Skeletal muscle satellite cell (primary cell): ENCODE measurements at regions not wholly inside any gene's neighbourhood (a gene's known extent, or its start where the extent isn't known, plus 50 kb on each side); places are given as distances from the start of the nearest gene placed in this dataset.

ENCODE experiments used
- H3K27me3 ChIP-seq: 2 replicates; pipeline ENCODE4 v1.7.0; 2013; ENCODE audit warnings: low read length; ENCODE audit not compliant: control insufficient read depth, insufficient read depth
- H3K36me3 ChIP-seq: 2 replicates; pipeline ENCODE4 v1.7.0; 2013; ENCODE audit warnings: mild to moderate bottlenecking, control low read depth, low read length; ENCODE audit not compliant: insufficient read depth
- H3K4me1 ChIP-seq: 2 replicates; pipeline ENCODE4 v1.7.0; 2013; ENCODE audit warnings: low read length; ENCODE audit not compliant: control insufficient read depth, insufficient read depth
- H3K4me2 ChIP-seq: 2 replicates; pipeline ENCODE4 v1.7.0; 2013; ENCODE audit warnings: mild to moderate bottlenecking, low read length
- H3K4me3 ChIP-seq: 2 replicates; pipeline ENCODE4 v1.7.0; 2013; ENCODE audit warnings: low read length
- H3K9ac ChIP-seq: 2 replicates; pipeline ENCODE4 v1.7.0; 2013; ENCODE audit warnings: mild to moderate bottlenecking, low read depth, low read length, moderate library complexity
- H3K9me3 ChIP-seq: replicated peaks from 2 replicates; pipeline ENCODE4 v1.7.0; 2013; ENCODE audit warnings: mild to moderate bottlenecking, control low read depth, low read length

- H3K9ac ChIP-seq = no peak overlapping the region
- peaks cover 6% of the 10 kb centered on the region for H3K4me1 ChIP-seq
- no peak overlapping the region for H3K4me3 ChIP-seq
- no peaks in the 10 kb centered on the region for H3K27me3 ChIP-seq
- no peaks in the 10 kb centered on the region for H3K9me3 ChIP-seq
- no peaks in the 10 kb centered on the region for H3K36me3 ChIP-seq
- H3K4me2 ChIP-seq = no peak overlapping the region
These were observed 196.7 kb downstream of the MTERF1 start for GRCh38 chr7:91683823-91684222.

- no peaks in the 10 kb centered on the region for H3K36me3 ChIP-seq
- no peaks in the 10 kb centered on the region for H3K9me3 ChIP-seq
- no peak overlapping the region for H3K9ac ChIP-seq
- H3K4me1 ChIP-seq = peaks cover 6% of the 10 kb centered on the region
- no peak overlapping the region for H3K4me2 ChIP-seq
- H3K4me3 ChIP-seq = no peak overlapping the region
- H3K27me3 ChIP-seq = no peaks in the 10 kb centered on the region
These were observed 195.0 kb downstream of the MTERF1 start for GRCh38 chr7:91685544-91685943.

- Histone ChIP-seq H3K27me3 (no peaks in the 10 kb centered on the region), H3K4me3 (no peak overlapping the region), H3K9ac (no peak overlapping the region), H3K4me1 (no peaks in the 10 kb centered on the region), H3K9me3 (no peaks in the 10 kb centered on the region), H3K4me2 (no peak overlapping the region), H3K36me3 (no peaks in the 10 kb centered on the region)
These were observed 189.9 kb downstream of the MTERF1 start for GRCh38 chr7:91690541-91691070.

GRCh38 chr7:91691865-91692264 lies 188.6 kb downstream of the MTERF1 start:
- H3K9ac ChIP-seq = no peak overlapping the region
- H3K4me1 ChIP-seq = no peaks in the 10 kb centered on the region
- H3K36me3 ChIP-seq = no peaks in the 10 kb centered on the region
- H3K4me2 ChIP-seq = no peak overlapping the region
- H3K27me3 ChIP-seq = no peaks in the 10 kb centered on the region
- H3K4me3 ChIP-seq = no peak overlapping the region
- no peaks in the 10 kb centered on the region for H3K9me3 ChIP-seq

GRCh38 chr7:91692800-91693199 lies 187.7 kb downstream of the MTERF1 start:
- no peak overlapping the region for H3K9ac ChIP-seq
- no peaks in the 10 kb centered on the region for H3K36me3 ChIP-seq
- H3K4me3 ChIP-seq = no peak overlapping the region
- no peaks in the 10 kb centered on the region for H3K27me3 ChIP-seq
- H3K4me2 ChIP-seq = no peak overlapping the region
- no peaks in the 10 kb centered on the region for H3K9me3 ChIP-seq
- no peaks in the 10 kb centered on the region for H3K4me1 ChIP-seq

GRCh38 chr7:91694351-91694841 lies 186.1 kb downstream of the MTERF1 start:
- H3K4me3 ChIP-seq = no peak overlapping the region
- no peaks in the 10 kb centered on the region for H3K4me1 ChIP-seq
- H3K27me3 ChIP-seq = no peaks in the 10 kb centered on the region
- H3K9me3 ChIP-seq = no peaks in the 10 kb centered on the region
- H3K4me2 ChIP-seq = no peak overlapping the region
- H3K9ac ChIP-seq = no peak overlapping the region
- H3K36me3 ChIP-seq = no peaks in the 10 kb centered on the region

- H3K36me3 ChIP-seq = no peaks in the 10 kb centered on the region
- no peak overlapping the region for H3K9ac ChIP-seq
- no peak overlapping the region for H3K4me2 ChIP-seq
- H3K4me3 ChIP-seq = no peak overlapping the region
- no peaks in the 10 kb centered on the region for H3K27me3 ChIP-seq
- no peaks in the 10 kb centered on the region for H3K4me1 ChIP-seq
- H3K9me3 ChIP-seq = no peaks in the 10 kb centered on the region
These were observed 169.6 kb downstream of the MTERF1 start for GRCh38 chr7:91710881-91711280.

- Histone ChIP-seq H3K9me3 (no peaks in the 10 kb centered on the region), H3K4me1 (peaks cover 7% of the 10 kb centered on the region), H3K36me3 (no peaks in the 10 kb centered on the region), H3K27me3 (no peaks in the 10 kb centered on the region), H3K4me2 (no peak overlapping the region), H3K4me3 (no peak overlapping the region), H3K9ac (no peak overlapping the region)
These were observed 166.8 kb downstream of the MTERF1 start for GRCh38 chr7:91713669-91714068.

- H3K27me3 ChIP-seq = no peaks in the 10 kb centered on the region
- no peaks in the 10 kb centered on the region for H3K36me3 ChIP-seq
- peaks cover 18% of the 10 kb centered on the region for H3K4me1 ChIP-seq
- no peak overlapping the region for H3K4me3 ChIP-seq
- no peak overlapping the region for H3K4me2 ChIP-seq
- H3K9ac ChIP-seq = no peak overlapping the region
- no peaks in the 10 kb centered on the region for H3K9me3 ChIP-seq
These were observed 162.6 kb downstream of the MTERF1 start for GRCh38 chr7:91717681-91718470.

- H3K4me2 ChIP-seq = no peak overlapping the region
- H3K4me1 ChIP-seq = peaks cover 18% of the 10 kb centered on the region
- H3K27me3 ChIP-seq = no peaks in the 10 kb centered on the region
- no peak overlapping the region for H3K9ac ChIP-seq
- no peaks in the 10 kb centered on the region for H3K9me3 ChIP-seq
- H3K4me3 ChIP-seq = no peak overlapping the region
- no peaks in the 10 kb centered on the region for H3K36me3 ChIP-seq
These were observed 161.5 kb downstream of the MTERF1 start for GRCh38 chr7:91719008-91719407.

- no peaks in the 10 kb centered on the region for H3K27me3 ChIP-seq
- no peaks in the 10 kb centered on the region for H3K9me3 ChIP-seq
- no peaks in the 10 kb centered on the region for H3K36me3 ChIP-seq
- H3K9ac ChIP-seq = no peak overlapping the region
- no peak overlapping the region for H3K4me2 ChIP-seq
- no peak overlapping the region for H3K4me3 ChIP-seq
- peaks cover 18% of the 10 kb centered on the region for H3K4me1 ChIP-seq
These were observed 160.1 kb downstream of the MTERF1 start for GRCh38 chr7:91720260-91720937.
